CD8-positive, alpha-beta memory T cell (primary cell): ENCODE measurements at regions not wholly inside any gene's neighbourhood (a gene's known extent, or its start where the extent isn't known, plus 50 kb on each side); places are given as distances from the start of the nearest gene placed in this dataset.

ENCODE experiments used
- CTCF ChIA-PET: fragments of 350-600 bp; sonication (Branson Sonifier 250); formaldehyde crosslinking; loops from one replicate; lab custom pipeline; 2021; ENCODE audit warnings: antibody characterized with exemption; lab: Charles Lee
- POLR2A ChIA-PET: fragments of 350-600 bp; sonication (Branson Sonifier 250); formaldehyde crosslinking; loops from one replicate; lab custom pipeline; 2021; ENCODE audit warnings: antibody characterized with exemption; lab: Charles Lee
- DNase-seq, 5 donors: peaks; one replicate each; pipeline versions ENCODE4 v3.0.0 to v3.0.0-alpha.2; 2020 to 2022; ENCODE audit warnings: mixed read lengths in 1 of 5
- H3K27ac ChIP-seq: one replicate; pipeline ENCODE4 v1.7.0; 2013; ENCODE audit warnings: low read depth, mild to moderate bottlenecking, low read length, moderate library complexity
- H3K27me3 ChIP-seq: 2 replicates; pipeline ENCODE4 v1.7.0; 2013; ENCODE audit warnings: low read length, mild to moderate bottlenecking; ENCODE audit not compliant: insufficient read depth, poor library complexity, severe bottlenecking
- H3K36me3 ChIP-seq: 2 replicates; pipeline ENCODE4 v1.7.0; 2013; ENCODE audit warnings: mild to moderate bottlenecking, low read length, moderate library complexity; ENCODE audit not compliant: insufficient read depth
- H3K4me1 ChIP-seq: 2 replicates; pipeline ENCODE4 v1.7.0; 2013; ENCODE audit warnings: mild to moderate bottlenecking, low read length, moderate library complexity; ENCODE audit not compliant: insufficient read depth
- H3K4me3 ChIP-seq: 2 replicates; pipeline ENCODE4 v1.7.0; 2013; ENCODE audit warnings: mild to moderate bottlenecking, low read length
- H3K9me3 ChIP-seq: 2 replicates; pipeline ENCODE4 v1.7.0; 2013; ENCODE audit warnings: mild to moderate bottlenecking, low read length
- H3K27ac Mint-ChIP-seq, 8 donors: one replicate each; pipeline ENCODE4 v1.8.0; 2020 to 2021; ENCODE audit warnings: mixed read lengths in 8 of 8, mild to moderate bottlenecking in 6 of 8, inconsistent platforms in 3 of 8, moderate library complexity in 3 of 8
- H3K27me3 Mint-ChIP-seq, 2 donors: one replicate each; pipeline ENCODE4 v1.8.0; 2020 to 2021; ENCODE audit warnings: mixed read lengths in 2 of 2, mild to moderate bottlenecking in 1 of 2, moderate library complexity in 1 of 2
- H3K36me3 Mint-ChIP-seq, 3 donors: one replicate each; pipeline ENCODE4 v1.8.0; 2020 to 2021; ENCODE audit warnings: mixed read lengths in 3 of 3, inconsistent platforms in 1 of 3, mild to moderate bottlenecking in 1 of 3
- H3K4me1 Mint-ChIP-seq, 3 donors: one replicate each; pipeline ENCODE4 v1.8.0; 2020 to 2021; ENCODE audit warnings: mixed read lengths in 3 of 3, inconsistent platforms in 1 of 3, mild to moderate bottlenecking in 1 of 3
- H3K4me3 Mint-ChIP-seq, 7 donors: one replicate each; pipeline ENCODE4 v1.8.0; 2020 to 2021; ENCODE audit warnings: mixed read lengths in 7 of 7, mild to moderate bottlenecking in 6 of 7, moderate library complexity in 4 of 7, inconsistent platforms in 2 of 7
- H3K9me3 Mint-ChIP-seq, 5 donors: one replicate each; pipeline ENCODE4 v1.8.0; 2020 to 2022; ENCODE audit warnings: mixed read lengths in 5 of 5, mild to moderate bottlenecking in 3 of 5, moderate library complexity in 2 of 5, inconsistent platforms in 1 of 5

GRCh38 chr6:134103006-134103405 is 50.6 kb upstream of the SLC2A12 start:
- no peaks in the 10 kb centered on the region for H3K9me3 ChIP-seq
- no peak overlapping the region for H3K4me3 Mint-ChIP-seq
- no peak overlapping the region for H3K27ac Mint-ChIP-seq
- no peak overlapping the region for H3K4me3 ChIP-seq
- H3K27me3 Mint-ChIP-seq: peaks cover 13 to 25% of the 10 kb centered on the region in 2 donors
- peaks cover 3% of the 10 kb centered on the region for H3K27me3 ChIP-seq
- CTCF ChIA-PET: interaction anchor here (1.0 to 2.2 kb wide), 2 partner anchors 8 to 21 kb away, joined by 4 to 12 read pairs; no protein-coding TSS in a partner anchor
- H3K36me3 Mint-ChIP-seq: peaks cover 0 to 3% (median 3%) of the 10 kb centered on the region in 3 donors
- H3K9me3 Mint-ChIP-seq: no peaks in the 10 kb centered on the region
- POLR2A ChIA-PET: no interaction called here
- H3K4me1 Mint-ChIP-seq: no peaks in the 10 kb centered on the region
- H3K36me3 ChIP-seq: no peaks in the 10 kb centered on the region
- no peaks in the 10 kb centered on the region for H3K4me1 ChIP-seq
- DNase-seq: no peak
- H3K27ac ChIP-seq: no peak overlapping the region
